GM19035 (cell line): ENCODE measurements at regions not wholly inside any gene's neighbourhood (a gene's known extent, or its start where the extent isn't known, plus 50 kb on each side); places are given as distances from the start of the nearest gene placed in this dataset.
A peak's percentile ranks its signal among the peaks of the same experiment; 100 is the strongest.

ENCODE experiments used
- ATAC-seq: cut with Tn5 transposase; IDR thresholded peaks from one replicate; pipeline ENCODE4 v1.9.1; 2021; ENCODE audit not compliant: unreplicated experiment

GRCh38 chr7:46157404-46157803 is 236.3 kb upstream of the IGFBP3 start:
- ATAC-seq = no peak

- ATAC-seq = no peak
Measured at GRCh38 chr7:46156853-46157252, 235.8 kb upstream of the IGFBP3 start.

GRCh38 chr7:46156086-46156485 is 235.0 kb upstream of the IGFBP3 start:
- ATAC-seq = no peak

GRCh38 chr7:46155367-46155766 is 234.3 kb upstream of the IGFBP3 start:
- no peak for ATAC-seq

GRCh38 chr7:46153951-46154787 is 233.1 kb upstream of the IGFBP3 start:
- ATAC-seq = peak; percentile 74

GRCh38 chr7:46153583-46153950 is 232.5 kb upstream of the IGFBP3 start:
- peak; percentile 39 for ATAC-seq

- ATAC-seq = no peak
Measured at GRCh38 chr7:46152696-46153095, 231.6 kb upstream of the IGFBP3 start.

GRCh38 chr7:46150721-46151120 is 229.6 kb upstream of the IGFBP3 start:
- no peak for ATAC-seq

- ATAC-seq = no peak
Measured at GRCh38 chr7:46150202-46150601, 229.1 kb upstream of the IGFBP3 start.

- ATAC-seq = no peak
Measured at GRCh38 chr7:46147871-46148270, 226.8 kb upstream of the IGFBP3 start.

GRCh38 chr7:46146454-46147255 is 225.6 kb upstream of the IGFBP3 start:
- ATAC-seq = no peak

GRCh38 chr7:46145412-46145811 is 224.3 kb upstream of the IGFBP3 start:
- no peak for ATAC-seq

- no peak for ATAC-seq
Measured at GRCh38 chr7:46143949-46144917, 223.2 kb upstream of the IGFBP3 start.

- ATAC-seq = no peak
Measured at GRCh38 chr7:46143421-46143820, 222.3 kb upstream of the IGFBP3 start.

GRCh38 chr7:46139079-46139478 is 218.0 kb upstream of the IGFBP3 start:
- peak; percentile 82 for ATAC-seq

- ATAC-seq = no peak
Measured at GRCh38 chr7:46137725-46138124, 216.7 kb upstream of the IGFBP3 start.

GRCh38 chr7:46135557-46135956 is 214.5 kb upstream of the IGFBP3 start:
- ATAC-seq = no peak

- no peak for ATAC-seq
Measured at GRCh38 chr7:46134795-46135194, 213.7 kb upstream of the IGFBP3 start.

- ATAC-seq = no peak
Measured at GRCh38 chr7:46134385-46134784, 213.3 kb upstream of the IGFBP3 start.

- no peak for ATAC-seq
Measured at GRCh38 chr7:46133751-46134150, 212.7 kb upstream of the IGFBP3 start.

- ATAC-seq = no peak
Measured at GRCh38 chr7:46133072-46133471, 212.0 kb upstream of the IGFBP3 start.
